GM12878 (cell line): ENCODE measurements at regions not wholly inside any gene's neighbourhood (a gene's known extent, or its start where the extent isn't known, plus 50 kb on each side); places are given as distances from the start of the nearest gene placed in this dataset.

ENCODE experiments used
- ATAC-seq: fragments of 200-7000 bp; cut with Tn5 transposase; 3 replicates; pipeline ENCODE4 v1.9.1; 2020; ENCODE audit warnings: mild to moderate bottlenecking, moderate library complexity
- BruUV-seq: library from RNA; stranded (reverse); fragments of 400-500 nt; replicated peaks from 2 replicates; lab custom pipeline; 2021; lab: Mats Ljungman, UMichigan
- CTCF ChIA-PET: fragments of 300-600 bp; sonication (Branson Sonifier 250); formaldehyde crosslinking; extraction: SDS; loops from one replicate; lab custom pipeline; 2021; ENCODE audit warnings: inconsistent platforms; lab: Yijun Ruan, JAX
- POLR2A ChIA-PET: fragments of 350-600 bp; formaldehyde crosslinking; extraction: SDS; loops from one replicate; lab custom pipeline; 2021; ENCODE audit warnings: inconsistent platforms; lab: Charles Lee
- RAD21 ChIA-PET: fragments of 300-600 bp; sonication (Branson Sonifier 250); formaldehyde crosslinking; loops from one replicate; lab custom pipeline; 2023; ENCODE audit warnings: antibody characterized with exemption; ENCODE audit not compliant: unreplicated experiment; lab: Charles Lee
- SMC1A ChIA-PET: fragments of 300-600 bp; sonication (Branson Sonifier 250); formaldehyde crosslinking; loops from one replicate; lab custom pipeline; 2023; ENCODE audit not compliant: unreplicated experiment, uncharacterized antibody; lab: Charles Lee
- DNase-seq: peaks from one replicate; pipeline ENCODE4 v3.0.0-alpha.2; 2011; ENCODE audit warnings: low read depth, low spot score
- FAIRE-seq: peaks from 3 replicates; lab custom pipeline; 2011; peaks lifted over from hg19 to GRCh38; lab: Jason Lieb, UNC
- H2AFZ ChIP-seq: 2 replicates; pipeline ENCODE4 v1.6.0; 2011; ENCODE audit warnings: low read depth, low read length, control low read depth; ENCODE audit not compliant: control insufficient read depth
- H3K27ac ChIP-seq: 2 replicates; pipeline ENCODE4 v1.5.1; 2011; ENCODE audit warnings: control low read depth; ENCODE audit not compliant: control insufficient read depth, insufficient read depth
- H3K27me3 ChIP-seq, 2 experiments: replicated peaks in 1 of 2; 2 replicates each; pipeline versions ENCODE4 v1.6.0 to v1.6.1; 2011; ENCODE audit warnings: low read length in 1 of 2; ENCODE audit not compliant: control insufficient read depth in 2 of 2, insufficient read depth in 2 of 2
- H3K36me3 ChIP-seq, 2 experiments: 2 replicates each; pipeline ENCODE4 v1.5.1; 2011; ENCODE audit warnings: low read length in 1 of 2; ENCODE audit not compliant: control insufficient read depth in 2 of 2, insufficient read depth in 2 of 2
- H3K4me1 ChIP-seq: 2 replicates; pipeline ENCODE4 v1.6.1; 2011; ENCODE audit warnings: mild to moderate bottlenecking, low read length, moderate library complexity, mixed read lengths; ENCODE audit not compliant: control insufficient read depth, insufficient read depth
- H3K4me2 ChIP-seq: 2 replicates; pipeline ENCODE4 v1.6.0; 2011; ENCODE audit warnings: control low read depth; ENCODE audit not compliant: control insufficient read depth, insufficient read depth
- H3K4me3 ChIP-seq: fragments of 200-600 bp; sonication (generic); 2 replicates; pipeline ENCODE4 v1.5.1; 2016
- H3K79me2 ChIP-seq: 2 replicates; pipeline ENCODE4 v1.6.0; 2011; ENCODE audit warnings: low read length; ENCODE audit not compliant: control insufficient read depth, insufficient read depth
- H3K9ac ChIP-seq: 2 replicates; pipeline ENCODE4 v1.8.0; 2011; ENCODE audit warnings: low read length, control low read depth, mixed read lengths; ENCODE audit not compliant: control insufficient read depth, insufficient read depth
- H3K9me3 ChIP-seq: replicated peaks from 3 replicates; pipeline ENCODE4 v1.5.1; 2011; ENCODE audit warnings: mild to moderate bottlenecking, low read length; ENCODE audit not compliant: control insufficient read depth, insufficient read depth
- H4K20me1 ChIP-seq: 2 replicates; pipeline ENCODE4 v1.6.0; 2011; ENCODE audit not compliant: control insufficient read depth, insufficient read depth
- BACH1 ChIP-seq: fragments of 450-650 bp; IDR thresholded peaks from 2 replicates; pipeline ENCODE4 v1.6.1; 2017; ENCODE audit warnings: mild to moderate bottlenecking, borderline replicate concordance
- CBFB ChIP-seq: IDR thresholded peaks from 2 replicates; pipeline ENCODE4 v1.6.1; 2016; ENCODE audit warnings: antibody characterized with exemption, low read depth
- FOXK2 ChIP-seq: fragments of 450-650 bp; IDR thresholded peaks from 2 replicates; pipeline ENCODE4 v1.6.1; 2017; ENCODE audit warnings: mild to moderate bottlenecking, moderate library complexity
- HSF1 ChIP-seq: fragments of 150-350 bp; IDR thresholded peaks from 2 replicates; pipeline ENCODE4 v1.6.1; 2014; ENCODE audit warnings: mild to moderate bottlenecking, low read depth, low read length
- JUND ChIP-seq: IDR thresholded peaks from 2 replicates; pipeline ENCODE4 v1.6.1; 2012; ENCODE audit warnings: low read depth, mild to moderate bottlenecking, low read length, improper control_type of control experiment, moderate library complexity
- MEF2B ChIP-seq: fragments of 450-650 bp; IDR thresholded peaks from 2 replicates; pipeline ENCODE4 v1.6.1; 2018; ENCODE audit warnings: mild to moderate bottlenecking, moderate library complexity; ENCODE audit not compliant: partially characterized antibody, poor library complexity, severe bottlenecking
- PKNOX1 ChIP-seq: fragments of 450-650 bp; IDR thresholded peaks from 2 replicates; pipeline ENCODE4 v1.6.1; 2016; ENCODE audit warnings: mild to moderate bottlenecking
- TARDBP ChIP-seq: IDR thresholded peaks from 2 replicates; pipeline ENCODE4 v1.6.1; 2016; ENCODE audit warnings: borderline replicate concordance
- TCF7 ChIP-seq: IDR thresholded peaks from 2 replicates; pipeline ENCODE4 v1.6.1; 2014; ENCODE audit warnings: antibody characterized with exemption, borderline replicate concordance
- ZZZ3 ChIP-seq: IDR thresholded peaks from 2 replicates; pipeline ENCODE4 v1.6.1; 2011; ENCODE audit warnings: low read depth; ENCODE audit not compliant: control insufficient read depth, insufficient read length
- in situ Hi-C: fragments of 300-500 bp; cut with MboI; formaldehyde crosslinking; loops from 9 replicates; pipeline ENCODE4 v1.14.3; 2018; ENCODE audit warnings: mixed read lengths
- intact Hi-C: fragments of 100-400 bp; cut with micrococcal nuclease; formaldehyde crosslinking; loops from one replicate; pipeline ENCODE4 v1.14.2; 2022; ENCODE audit not compliant: unreplicated experiment

GRCh38 chr20:22379472-22379871 is 204.9 kb downstream of the FOXA2 start:
- POLR2A ChIA-PET, result no interaction called here
- in situ Hi-C loops, result no loop called here
- no TSS peak for BruUV-seq

More at GRCh38 chr20:22379472-22379871, 204.9 kb downstream of the FOXA2 start:
- Histone ChIP-seq H3K79me2 (no peaks in the 10 kb centered on the region), H3K4me2 (no peak overlapping the region), H3K27me3 (no peaks in the 10 kb centered on the region), H3K27ac (no peak overlapping the region)
- no peak for FAIRE-seq
- SMC1A ChIA-PET, result interaction anchor here (1.0 kb wide), 1 partner anchor 12 kb away, joined by 3 read pairs; no protein-coding TSS in a partner anchor
- RAD21 ChIA-PET, result no interaction called here
- CTCF ChIA-PET, result interaction anchor here (0.6 to 1.2 kb wide), 2 partner anchors 98 to 208 kb away, joined by 3 to 4 read pairs; no protein-coding TSS in a partner anchor
- no peak for TF ChIP-seq HSF1
- TF ChIP-seq BACH1, result no peak
- no peak for TF ChIP-seq PKNOX1
- TF ChIP-seq CBFB, result no peak
- no peak for TF ChIP-seq JUND
- TF ChIP-seq MEF2B, result no peak
- no peak for TF ChIP-seq FOXK2
- no peak for TF ChIP-seq TCF7
- TF ChIP-seq TARDBP, result no peak
- no peak for TF ChIP-seq ZZZ3
- TF ChIP-seq, all 136 proteins: peak for 0
- ATAC-seq (no peak), DNase-seq (no peak)
- Histone ChIP-seq H3K4me3 (no peak overlapping the region), H3K4me1 (no peaks in the 10 kb centered on the region), H3K36me3 (no peaks in the 10 kb centered on the region), H2AFZ (no peak overlapping the region), H4K20me1 (no peaks in the 10 kb centered on the region), H3K9ac (no peak overlapping the region), H3K9me3 (no peaks in the 10 kb centered on the region)
- intact Hi-C loops, result no loop called here
